PC-3 (cell line): ENCODE measurements at regions not wholly inside any gene's neighbourhood (a gene's known extent, or its start where the extent isn't known, plus 50 kb on each side); places are given as distances from the start of the nearest gene placed in this dataset.

Experiments
- ATAC-seq: fragments of 200-7000 bp; cut with Tn5 transposase; 2 replicates; pipeline ENCODE4 v1.9.1; 2020; ENCODE audit warnings: mild to moderate bottlenecking, moderate library complexity
- BruUV-seq: library from RNA; stranded (reverse); fragments of 400-500 nt; replicated peaks from 2 replicates; lab custom pipeline; 2021; lab: Mats Ljungman, UMichigan
- CTCF ChIA-PET: fragments of 300-600 bp; sonication (Branson Sonifier 250); formaldehyde crosslinking; loops from one replicate; lab custom pipeline; 2022; ENCODE audit warnings: antibody characterized with exemption; lab: Charles Lee
- POLR2A ChIA-PET: fragments of 300-600 bp; sonication (Branson Sonifier 250); formaldehyde crosslinking; loops from one replicate; lab custom pipeline; 2022; ENCODE audit warnings: antibody characterized with exemption; ENCODE audit not compliant: unreplicated experiment; lab: Charles Lee
- DNase-seq: peaks from one replicate; pipeline ENCODE4 v3.0.0-alpha.2; 2015
- H2AFZ ChIP-seq: fragments of 300-600 bp; sonication (generic); 2 replicates; pipeline ENCODE4 v1.6.0; 2016; ENCODE audit warnings: antibody characterized with exemption, low read length
- H3F3A ChIP-seq: fragments of 300-600 bp; sonication (generic); one replicate; pipeline ENCODE4 v1.6.0; 2017; ENCODE audit warnings: antibody characterized with exemption, low read length, control low read depth, mild to moderate bottlenecking; ENCODE audit not compliant: unreplicated experiment
- H3K27ac ChIP-seq: fragments of 300-600 bp; sonication (generic); 2 replicates; pipeline ENCODE4 v1.5.1; 2016; ENCODE audit warnings: mild to moderate bottlenecking, low read length
- H3K27me3 ChIP-seq: fragments of 300-600 bp; sonication (generic); 2 replicates; pipeline ENCODE4 v1.6.1; 2016; ENCODE audit warnings: low read length, mixed read lengths
- H3K36me3 ChIP-seq: fragments of 300-600 bp; sonication (generic); 2 replicates; pipeline ENCODE4 v1.6.1; 2016; ENCODE audit warnings: low read depth, mixed run types, low read length, mixed read lengths
- H3K4me1 ChIP-seq: fragments of 300-600 bp; sonication (generic); 2 replicates; pipeline ENCODE4 v1.5.1; 2016; ENCODE audit warnings: low read length; ENCODE audit not compliant: insufficient read depth
- H3K4me2 ChIP-seq: fragments of 300-600 bp; sonication (generic); 2 replicates; pipeline ENCODE4 v1.6.0; 2016; ENCODE audit warnings: low read length
- H3K4me3 ChIP-seq: fragments of 300-600 bp; sonication (generic); 2 replicates; pipeline ENCODE4 v1.5.1; 2016; ENCODE audit warnings: mild to moderate bottlenecking, low read length, mixed read lengths
- H3K79me2 ChIP-seq: fragments of 300-600 bp; sonication (generic); 2 replicates; pipeline ENCODE4 v1.6.1; 2017; ENCODE audit warnings: low read length, mixed read lengths
- H3K9ac ChIP-seq: fragments of 300-600 bp; sonication (generic); 2 replicates; pipeline ENCODE4 v1.6.0; 2016; ENCODE audit warnings: mild to moderate bottlenecking, low read length
- H3K9me2 ChIP-seq: fragments of 300-600 bp; sonication (generic); replicated peaks from 2 replicates; pipeline ENCODE4 v1.6.1; 2016; ENCODE audit warnings: mixed run types, low read length, mixed read lengths
- H3K9me3 ChIP-seq: fragments of 300-600 bp; sonication (generic); 2 replicates; pipeline ENCODE4 v1.6.1; 2016; ENCODE audit warnings: low read length, mixed read lengths
- H4K20me1 ChIP-seq: fragments of 300-600 bp; sonication (generic); 2 replicates; pipeline ENCODE4 v1.6.1; 2016; ENCODE audit warnings: low read length, mixed read lengths
- EZH2 ChIP-seq: fragments of 300-600 bp; sonication (generic); IDR thresholded peaks from one replicate; pipeline ENCODE4 v1.6.1; 2017; ENCODE audit warnings: antibody characterized with exemption, mild to moderate bottlenecking, low read length; ENCODE audit not compliant: unreplicated experiment
- EZH2phosphoT487 ChIP-seq: fragments of 300-600 bp; sonication (generic); IDR thresholded peaks from 2 replicates; pipeline ENCODE4 v1.6.1; 2018; ENCODE audit warnings: mild to moderate bottlenecking, antibody characterized with exemption, low read length, borderline replicate concordance
- intact Hi-C: fragments of 100-400 bp; cut with micrococcal nuclease; formaldehyde crosslinking; loops from 2 replicates; pipeline ENCODE4 v1.9.0; 2023
- TF ChIP-seq, protein P1 (sequence below): fragments of 300-600 bp; sonication (generic); conservative IDR thresholded peaks from 2 replicates; pipeline ENCODE4 v1.5.1; 2017; ENCODE audit warnings: antibody characterized with exemption, low read depth, mild to moderate bottlenecking, low read length

DNA sequence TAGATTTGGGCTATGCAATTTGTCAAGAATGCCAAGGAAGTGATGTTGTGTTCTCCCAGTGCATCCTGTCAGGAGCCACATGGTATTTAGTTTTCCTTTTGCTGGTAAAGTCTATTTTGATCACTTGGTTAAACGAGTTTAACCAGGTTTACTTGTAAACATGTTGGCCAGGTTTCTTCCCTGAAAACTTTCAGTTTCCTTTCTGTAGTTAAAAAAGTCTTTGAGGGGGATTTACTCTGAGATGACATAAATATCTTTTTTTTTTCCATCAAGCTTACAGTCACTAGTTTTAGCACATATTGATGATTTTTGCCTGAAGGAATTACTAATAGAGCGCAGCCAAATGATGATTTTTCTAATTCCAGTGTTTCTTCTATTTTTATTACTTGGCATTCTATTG, 320.5 kb downstream of the PHF14 start:
- ChIA-PET POLR2A (no interaction called here), CTCF (no interaction called here)
- DNase-seq (peak; percentile 46), ATAC-seq (no peak)
- no peak overlapping the region for H2AFZ ChIP-seq
- no TSS peak for BruUV-seq
- H3K36me3 ChIP-seq: no peaks in the 10 kb centered on the region
- intact Hi-C loops: no loop called here
- no peaks in the 10 kb centered on the region for H3K9me3 ChIP-seq
- H4K20me1 ChIP-seq: no peaks in the 10 kb centered on the region
- no peaks in the 10 kb centered on the region for H3K9me2 ChIP-seq
- H3F3A ChIP-seq: no peaks in the 10 kb centered on the region
- TF ChIP-seq, protein P1, sequence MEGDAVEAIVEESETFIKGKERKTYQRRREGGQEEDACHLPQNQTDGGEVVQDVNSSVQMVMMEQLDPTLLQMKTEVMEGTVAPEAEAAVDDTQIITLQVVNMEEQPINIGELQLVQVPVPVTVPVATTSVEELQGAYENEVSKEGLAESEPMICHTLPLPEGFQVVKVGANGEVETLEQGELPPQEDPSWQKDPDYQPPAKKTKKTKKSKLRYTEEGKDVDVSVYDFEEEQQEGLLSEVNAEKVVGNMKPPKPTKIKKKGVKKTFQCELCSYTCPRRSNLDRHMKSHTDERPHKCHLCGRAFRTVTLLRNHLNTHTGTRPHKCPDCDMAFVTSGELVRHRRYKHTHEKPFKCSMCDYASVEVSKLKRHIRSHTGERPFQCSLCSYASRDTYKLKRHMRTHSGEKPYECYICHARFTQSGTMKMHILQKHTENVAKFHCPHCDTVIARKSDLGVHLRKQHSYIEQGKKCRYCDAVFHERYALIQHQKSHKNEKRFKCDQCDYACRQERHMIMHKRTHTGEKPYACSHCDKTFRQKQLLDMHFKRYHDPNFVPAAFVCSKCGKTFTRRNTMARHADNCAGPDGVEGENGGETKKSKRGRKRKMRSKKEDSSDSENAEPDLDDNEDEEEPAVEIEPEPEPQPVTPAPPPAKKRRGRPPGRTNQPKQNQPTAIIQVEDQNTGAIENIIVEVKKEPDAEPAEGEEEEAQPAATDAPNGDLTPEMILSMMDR: no peak
- TF ChIP-seq EZH2 (no peak), EZH2phosphoT487 (no peak)
- H3K4me3 ChIP-seq: no peak overlapping the region
- H3K27ac ChIP-seq: no peak overlapping the region
- no peak overlapping the region for H3K9ac ChIP-seq
- peak overlapping the region; percentile 13; the same call in 1 of the 2 replicates for H3K4me2 ChIP-seq
- no peaks in the 10 kb centered on the region for H3K79me2 ChIP-seq
- no peaks in the 10 kb centered on the region for H3K27me3 ChIP-seq
- H3K4me1 ChIP-seq: no peaks in the 10 kb centered on the region

DNA sequence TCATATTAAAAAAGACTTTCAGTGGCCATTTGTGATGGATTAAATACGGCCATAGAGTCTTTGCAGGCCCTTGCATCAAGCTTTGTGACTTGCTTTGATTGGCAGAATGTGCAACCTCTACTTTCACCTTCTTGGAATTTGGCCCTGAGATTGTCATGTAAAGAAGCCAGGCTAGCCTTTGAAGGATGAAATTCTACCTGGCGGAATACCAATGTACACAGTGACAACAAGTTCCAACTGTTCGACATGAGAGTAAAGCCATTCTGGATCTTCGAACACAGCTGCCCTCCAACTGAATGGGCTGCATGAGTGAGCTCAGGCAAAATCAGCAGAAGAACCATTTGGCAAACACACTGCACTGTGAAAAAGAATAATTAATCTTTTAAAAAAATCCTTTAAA, 321.3 kb downstream of the PHF14 start:
- POLR2A ChIA-PET: no interaction called here

DNA sequence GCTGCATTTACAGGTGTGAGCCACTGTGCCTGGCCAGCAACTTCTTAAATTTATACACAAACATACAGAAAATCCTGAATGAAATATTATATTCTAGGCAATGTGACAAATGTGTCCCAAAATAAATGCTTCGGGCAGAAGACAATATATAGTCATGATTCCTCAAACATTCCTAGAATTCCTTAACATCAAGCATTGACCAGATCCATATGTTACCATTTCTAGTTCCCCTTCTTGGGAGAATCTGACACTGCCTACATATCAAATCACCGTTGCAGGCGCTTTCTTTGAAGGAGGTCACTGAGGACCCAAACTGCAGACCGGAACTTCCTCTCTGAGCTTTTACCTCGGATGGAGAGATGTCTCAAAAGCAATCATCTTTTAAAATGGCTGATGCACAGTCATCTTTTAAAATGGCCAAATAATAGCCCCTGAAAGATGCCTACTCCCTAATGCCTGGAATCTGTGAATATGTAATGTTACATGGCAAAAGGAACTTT, 323.5 kb downstream of the PHF14 start:
- Histone ChIP-seq H3K4me3 (no peak overlapping the region), H3F3A (no peaks in the 10 kb centered on the region), H3K9me3 (no peaks in the 10 kb centered on the region), H3K27ac (no peak overlapping the region), H3K9ac (no peak overlapping the region), H3K36me3 (no peaks in the 10 kb centered on the region), H4K20me1 (no peaks in the 10 kb centered on the region), H3K79me2 (no peaks in the 10 kb centered on the region), H3K9me2 (no peaks in the 10 kb centered on the region), H3K4me2 (no peak overlapping the region), H3K4me1 (no peaks in the 10 kb centered on the region), H2AFZ (no peak overlapping the region), H3K27me3 (no peaks in the 10 kb centered on the region)
- intact Hi-C loops: no loop called here
- CTCF ChIA-PET: no interaction called here
- DNase-seq (no peak), ATAC-seq (no peak)
- BruUV-seq: no TSS peak
- TF ChIP-seq, protein P1: no peak
- TF ChIP-seq EZH2 (no peak), EZH2phosphoT487 (no peak)
- POLR2A ChIA-PET: no interaction called here

More for the DNA sequence above, 321.3 kb downstream of the PHF14 start:
- Histone ChIP-seq H4K20me1 (no peaks in the 10 kb centered on the region), H3K36me3 (no peaks in the 10 kb centered on the region), H3K27me3 (no peaks in the 10 kb centered on the region), H3K9me2 (no peaks in the 10 kb centered on the region), H3K4me2 (no peak overlapping the region), H3K9ac (no peak overlapping the region), H3K4me1 (no peaks in the 10 kb centered on the region), H3K4me3 (no peak overlapping the region), H3K9me3 (no peaks in the 10 kb centered on the region), H3K79me2 (no peaks in the 10 kb centered on the region), H3K27ac (no peak overlapping the region), H2AFZ (no peak overlapping the region), H3F3A (no peaks in the 10 kb centered on the region)
- CTCF ChIA-PET: no interaction called here
- no peak for ATAC-seq
- no peak for TF ChIP-seq EZH2phosphoT487
- TF ChIP-seq, protein P1: no peak
- TF ChIP-seq EZH2: no peak
- BruUV-seq: no TSS peak
- intact Hi-C loops: no loop called here
- peak; percentile 32 for DNase-seq
